Bronchial epithelial cell (primary cell): ENCODE measurements at regions not wholly inside any gene's neighbourhood (a gene's known extent, or its start where the extent isn't known, plus 50 kb on each side); places are given as distances from the start of the nearest gene placed in this dataset.

Source experiments
- DNase-seq: peaks from one replicate; pipeline ENCODE4 v3.0.0-alpha.2; 2010; ENCODE audit warnings: low read depth
- FAIRE-seq: peaks from 2 replicates; lab custom pipeline; 2011; peaks lifted over from hg19 to GRCh38; lab: Jason Lieb, UNC
- H3K27me3 ChIP-seq: 2 replicates; pipeline ENCODE4 v1.5.1; 2011; ENCODE audit warnings: low read length; ENCODE audit not compliant: control insufficient read depth, insufficient read depth
- H3K36me3 ChIP-seq: 2 replicates; pipeline ENCODE4 v1.5.1; 2011; ENCODE audit warnings: low read length; ENCODE audit not compliant: control insufficient read depth, insufficient read depth
- H3K4me3 ChIP-seq: 2 replicates; pipeline ENCODE4 v1.5.1; 2011; ENCODE audit warnings: mild to moderate bottlenecking, low read depth, low read length, control low read depth
- TF ChIP-seq, protein P1 (sequence below): IDR thresholded peaks from 2 replicates; pipeline ENCODE4 v1.5.1; 2011; ENCODE audit warnings: mild to moderate bottlenecking, moderate library complexity, low read length, control low read depth, inconsistent platforms; ENCODE audit not compliant: insufficient read depth, severe bottlenecking

GRCh38 chr19:29267701-29268100 lies 54.8 kb upstream of the UQCRFS1 start:
- Histone ChIP-seq H3K27me3 (no peaks in the 10 kb centered on the region), H3K36me3 (no peaks in the 10 kb centered on the region), H3K4me3 (no peak overlapping the region)
- no peak for DNase-seq
- TF ChIP-seq, protein P1, sequence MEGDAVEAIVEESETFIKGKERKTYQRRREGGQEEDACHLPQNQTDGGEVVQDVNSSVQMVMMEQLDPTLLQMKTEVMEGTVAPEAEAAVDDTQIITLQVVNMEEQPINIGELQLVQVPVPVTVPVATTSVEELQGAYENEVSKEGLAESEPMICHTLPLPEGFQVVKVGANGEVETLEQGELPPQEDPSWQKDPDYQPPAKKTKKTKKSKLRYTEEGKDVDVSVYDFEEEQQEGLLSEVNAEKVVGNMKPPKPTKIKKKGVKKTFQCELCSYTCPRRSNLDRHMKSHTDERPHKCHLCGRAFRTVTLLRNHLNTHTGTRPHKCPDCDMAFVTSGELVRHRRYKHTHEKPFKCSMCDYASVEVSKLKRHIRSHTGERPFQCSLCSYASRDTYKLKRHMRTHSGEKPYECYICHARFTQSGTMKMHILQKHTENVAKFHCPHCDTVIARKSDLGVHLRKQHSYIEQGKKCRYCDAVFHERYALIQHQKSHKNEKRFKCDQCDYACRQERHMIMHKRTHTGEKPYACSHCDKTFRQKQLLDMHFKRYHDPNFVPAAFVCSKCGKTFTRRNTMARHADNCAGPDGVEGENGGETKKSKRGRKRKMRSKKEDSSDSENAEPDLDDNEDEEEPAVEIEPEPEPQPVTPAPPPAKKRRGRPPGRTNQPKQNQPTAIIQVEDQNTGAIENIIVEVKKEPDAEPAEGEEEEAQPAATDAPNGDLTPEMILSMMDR = no peak
- no peak for FAIRE-seq

DNA sequence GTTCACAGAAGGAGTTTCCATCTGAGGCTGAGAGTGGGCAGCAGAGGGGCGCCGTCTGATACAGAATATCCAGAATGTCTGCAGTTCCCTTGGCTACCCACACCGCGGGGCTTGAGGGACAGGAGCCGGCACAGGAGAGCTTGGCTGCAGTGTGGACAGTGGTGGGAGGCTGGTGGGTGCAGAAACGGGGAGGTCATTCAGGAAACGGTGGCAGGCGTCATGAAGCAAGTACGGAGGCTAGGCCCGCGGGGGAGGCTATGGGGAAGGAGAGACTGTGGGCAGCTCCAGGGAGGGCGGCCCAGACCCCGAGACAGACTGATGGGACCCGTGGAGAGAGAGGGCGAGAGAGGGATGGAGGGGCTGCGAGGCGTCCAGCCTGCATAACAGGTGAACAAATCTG lies 55.2 kb upstream of the UQCRFS1 start:
- DNase-seq = no peak
- no peak for FAIRE-seq
- TF ChIP-seq, protein P1 = no peak
- no peaks in the 10 kb centered on the region for H3K36me3 ChIP-seq
- H3K4me3 ChIP-seq = no peak overlapping the region
- no peaks in the 10 kb centered on the region for H3K27me3 ChIP-seq

DNA sequence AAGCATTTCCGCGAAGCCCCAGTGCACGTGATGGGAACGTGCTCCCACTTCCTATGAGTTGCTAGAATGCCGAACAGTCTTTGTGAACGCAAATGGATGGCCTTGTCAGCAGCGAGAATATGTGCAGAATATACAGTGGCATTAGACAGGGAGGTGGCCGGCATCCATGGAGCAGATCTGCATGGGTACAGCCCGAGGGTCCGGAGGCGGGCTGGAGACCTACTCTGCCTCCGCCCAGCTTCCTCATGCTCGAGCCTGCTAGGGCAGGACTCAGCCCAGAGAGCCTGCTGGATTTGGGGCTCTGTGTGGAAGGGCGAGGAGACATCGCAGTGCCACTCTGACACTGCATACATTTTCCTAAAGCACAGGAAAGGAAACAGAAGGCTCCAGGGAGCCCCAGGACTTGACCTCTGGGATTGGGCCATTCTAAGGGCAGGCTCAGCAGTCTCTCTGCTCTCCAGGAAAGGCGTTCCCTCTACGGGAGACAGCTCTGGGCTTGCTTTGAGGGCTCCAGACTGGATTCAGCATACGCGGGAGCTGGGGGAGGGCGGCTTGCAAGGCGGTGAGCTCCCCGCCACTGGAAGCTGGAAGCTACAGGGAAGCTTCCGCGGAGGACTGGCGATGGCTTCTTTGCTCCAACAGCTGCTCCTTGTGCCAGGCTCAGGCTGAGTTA lies 55.9 kb upstream of the UQCRFS1 start:
- FAIRE-seq (no peak), DNase-seq (no peak)
- no peaks in the 10 kb centered on the region for H3K27me3 ChIP-seq

DNA sequence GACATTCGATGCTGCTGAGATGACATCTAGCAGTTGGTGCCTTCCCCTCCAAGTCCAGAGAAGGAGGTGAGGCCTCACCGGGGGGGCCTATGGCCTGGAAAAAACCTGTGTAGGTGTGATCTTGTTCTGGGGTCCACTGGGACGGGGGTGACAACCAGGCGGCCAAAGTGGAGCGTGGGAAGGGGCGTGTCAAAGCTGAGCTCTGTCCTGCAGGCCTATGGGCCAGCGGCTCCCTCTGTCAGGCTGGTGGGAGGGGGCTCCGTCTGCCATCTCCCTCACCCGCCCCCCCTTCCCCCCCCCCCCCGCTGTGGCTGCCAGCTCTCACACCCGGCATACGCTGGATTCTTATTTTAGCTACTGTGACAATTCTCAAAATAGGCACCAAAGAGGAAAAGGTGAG lies 56.7 kb upstream of the UQCRFS1 start:
- no peak overlapping the region for H3K4me3 ChIP-seq
- DNase-seq = no peak
- TF ChIP-seq, protein P1 = no peak
- no peak for FAIRE-seq
- no peaks in the 10 kb centered on the region for H3K36me3 ChIP-seq
- H3K27me3 ChIP-seq = no peaks in the 10 kb centered on the region

More for the DNA sequence above, 55.9 kb upstream of the UQCRFS1 start:
- H3K4me3 ChIP-seq = no peak overlapping the region
- TF ChIP-seq, protein P1 = no peak
- no peaks in the 10 kb centered on the region for H3K36me3 ChIP-seq

DNA sequence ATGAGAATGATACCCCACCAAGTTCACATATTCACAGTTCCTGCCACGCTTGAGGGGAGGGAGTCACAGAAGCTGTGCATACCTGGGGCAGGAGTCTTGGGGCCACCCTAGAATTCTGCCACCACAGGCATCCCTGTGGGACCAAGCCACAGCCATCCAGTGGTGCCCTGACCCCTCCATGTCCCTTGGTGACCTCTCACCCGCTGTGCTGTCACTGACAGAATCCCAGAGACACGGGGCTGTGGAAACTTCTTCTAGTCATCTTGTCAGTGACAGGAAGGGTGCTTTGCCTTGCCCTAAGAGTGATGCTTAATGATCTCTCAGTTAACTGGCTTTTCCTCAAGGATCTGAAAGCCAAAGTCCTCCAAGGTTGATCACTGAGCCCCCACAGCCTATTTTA lies 58.4 kb upstream of the UQCRFS1 start:
- no peak overlapping the region for H3K4me3 ChIP-seq
- DNase-seq (no peak), FAIRE-seq (no peak)
- no peaks in the 10 kb centered on the region for H3K27me3 ChIP-seq
- no peaks in the 10 kb centered on the region for H3K36me3 ChIP-seq
- TF ChIP-seq, protein P1 = no peak

DNA sequence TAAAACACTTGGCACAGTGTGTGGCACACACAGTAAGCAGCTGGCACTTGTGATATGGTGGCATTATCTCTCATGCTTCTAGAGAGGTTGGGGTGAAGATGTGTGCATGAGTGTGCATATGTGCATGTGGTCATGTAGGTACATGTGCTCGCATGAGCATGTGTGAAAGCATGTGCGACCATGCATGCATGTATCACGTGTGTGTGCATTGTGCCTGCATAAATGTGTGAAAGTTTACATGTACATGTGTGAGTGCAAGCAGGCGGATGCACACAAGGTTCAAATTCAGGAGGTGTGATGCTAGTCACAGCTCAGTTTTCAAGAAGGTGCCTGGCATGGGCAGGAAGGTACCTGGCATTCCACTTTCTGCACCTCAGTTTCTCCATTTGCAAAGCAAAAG lies 59.0 kb upstream of the UQCRFS1 start:
- no peaks in the 10 kb centered on the region for H3K27me3 ChIP-seq
- no peak for FAIRE-seq
- DNase-seq = no peak
- TF ChIP-seq, protein P1 = no peak
- H3K36me3 ChIP-seq = no peaks in the 10 kb centered on the region
- no peak overlapping the region for H3K4me3 ChIP-seq
